Activated CD4-positive, alpha-beta T cell treated with anti-CD3 and anti-CD28 coated beads for 24 hours (primary cell): ENCODE measurements at regions not wholly inside any gene's neighbourhood (a gene's known extent, or its start where the extent isn't known, plus 50 kb on each side); places are given as distances from the start of the nearest gene placed in this dataset.
"Not testable (repeated sequence)": the region's sequence is repeated elsewhere in the genome, so short reads cannot be mapped to it uniquely, and the experiment has no call there.

Experiments used
- DNase-seq, 2 donors: peaks; one replicate each; pipeline ENCODE4 v3.0.0-alpha.2; 2020; ENCODE audit warnings: low read depth in 2 of 2

DNA sequence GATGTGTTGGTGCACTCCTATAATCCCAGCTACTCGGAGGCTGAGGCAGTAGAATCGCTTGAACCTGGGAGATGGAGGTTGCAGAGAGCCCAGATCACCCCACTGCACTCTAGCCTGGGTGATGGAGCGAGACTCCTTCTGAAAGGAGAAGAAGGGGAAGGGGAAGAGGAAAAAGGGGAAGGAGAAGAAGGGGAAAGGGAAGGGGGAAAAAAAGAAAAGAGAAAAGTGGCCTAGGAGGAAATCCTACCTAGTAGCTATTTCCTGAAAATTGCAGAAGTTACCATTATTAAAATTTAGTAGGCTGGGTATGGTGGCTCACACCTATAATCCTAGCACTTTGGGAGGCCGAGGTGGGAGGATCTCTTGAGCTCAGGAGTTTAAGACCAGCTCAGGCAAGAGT is 67.4 kb downstream of the ARRDC3 start:
- no peak for DNase-seq

DNA sequence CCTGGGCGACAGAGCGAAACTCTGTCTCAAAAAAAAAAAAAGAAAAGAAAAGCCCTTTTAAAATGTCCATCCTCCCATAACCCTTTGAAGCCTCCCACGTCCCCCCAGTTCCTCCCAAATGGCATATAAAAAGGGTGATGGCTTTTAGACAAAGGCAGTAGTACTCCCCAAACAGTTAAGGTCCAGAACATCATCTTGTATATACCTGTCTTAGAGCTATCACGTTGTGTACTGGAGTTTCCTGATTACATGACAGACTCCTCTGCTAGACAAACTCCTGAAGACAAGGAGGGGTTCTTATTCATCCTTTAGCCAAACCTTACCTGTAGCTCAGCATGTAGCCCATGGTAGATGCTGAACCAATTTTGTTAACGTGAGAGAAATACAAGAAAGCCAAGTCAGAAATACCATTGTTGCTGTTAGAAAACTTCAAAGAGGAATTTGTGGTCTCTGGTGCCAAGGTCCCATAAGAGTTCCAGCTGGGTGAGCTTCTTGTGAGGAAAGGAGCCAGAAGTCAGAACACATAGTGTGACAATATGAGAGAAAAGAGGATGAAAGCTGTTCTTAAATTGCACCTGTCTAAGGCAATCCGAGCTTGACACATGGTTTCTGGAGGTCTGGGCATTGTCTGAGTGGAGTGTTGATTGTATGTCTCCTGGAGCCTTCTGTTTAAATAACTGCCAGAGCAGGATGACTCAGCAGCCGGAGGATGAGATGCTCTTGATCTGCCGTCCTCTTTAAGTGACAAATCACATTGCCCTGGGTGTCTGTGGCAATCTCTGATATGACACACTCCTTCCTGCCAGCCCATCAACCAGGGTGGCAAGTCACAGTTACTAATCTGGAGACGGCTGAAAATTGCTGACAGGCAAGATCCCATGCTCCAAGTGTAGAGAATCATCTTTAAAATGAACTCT is 69.1 kb downstream of the ARRDC3 start:
- peak; percentile 62 to 74 for DNase-seq

DNA sequence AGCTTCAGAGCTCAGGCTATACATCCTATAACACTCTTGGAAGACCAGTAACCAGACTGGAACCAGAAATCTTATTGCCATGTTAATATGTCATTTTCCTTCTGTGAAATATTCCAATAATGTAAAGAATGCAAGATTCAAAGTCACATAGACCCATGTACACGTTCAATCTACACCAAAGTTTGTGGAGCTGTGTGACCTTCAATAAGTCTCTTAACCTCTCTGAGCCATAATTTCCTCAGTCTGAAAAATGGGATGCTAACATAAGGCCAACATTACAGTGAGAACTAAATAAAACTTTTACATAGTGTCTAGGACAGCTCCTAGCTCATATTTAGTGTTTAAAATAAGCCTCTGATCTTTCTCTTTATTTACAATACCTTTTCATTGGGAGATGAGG is 70.4 kb downstream of the ARRDC3 start:
- DNase-seq: no peak

DNA sequence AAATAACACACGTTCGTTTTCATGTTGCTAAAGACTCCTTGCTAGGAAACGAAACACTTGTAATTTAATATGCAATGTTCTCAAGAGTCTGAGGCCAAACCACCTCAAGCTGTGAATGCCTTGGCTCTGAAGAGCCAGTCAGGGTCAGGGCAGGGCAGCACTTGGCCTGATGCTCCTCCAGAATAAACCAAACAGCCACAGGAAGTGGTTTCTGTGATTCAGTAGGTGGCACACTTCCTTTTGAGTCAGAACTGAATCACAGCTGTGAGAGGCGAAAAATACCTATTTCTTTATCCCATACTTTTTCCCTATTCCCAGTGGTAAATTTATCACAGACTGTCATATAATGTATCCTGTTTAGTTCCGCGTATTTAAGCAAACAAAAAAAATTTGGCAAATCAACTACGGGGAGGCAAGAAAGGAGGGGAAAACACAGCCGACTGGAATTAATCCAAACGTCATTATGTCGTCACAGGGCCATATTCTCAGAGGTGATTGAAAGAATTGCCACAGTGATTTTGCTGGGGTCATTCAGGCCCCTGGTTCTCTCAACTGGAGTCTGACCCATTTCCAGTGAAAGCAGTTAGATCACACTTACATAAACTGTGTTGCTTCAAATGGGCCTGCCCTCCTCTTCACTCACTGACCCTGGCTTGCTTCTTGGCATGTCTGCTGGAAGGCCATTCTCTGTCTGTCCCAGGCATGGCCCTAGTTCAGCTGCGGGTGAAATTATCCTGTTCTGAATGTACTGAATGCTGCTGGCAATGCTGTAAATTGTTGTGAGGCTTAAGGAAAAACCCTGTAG is 71.2 kb downstream of the ARRDC3 start:
- DNase-seq: peak in 1 of 2 donors; percentile 38

DNA sequence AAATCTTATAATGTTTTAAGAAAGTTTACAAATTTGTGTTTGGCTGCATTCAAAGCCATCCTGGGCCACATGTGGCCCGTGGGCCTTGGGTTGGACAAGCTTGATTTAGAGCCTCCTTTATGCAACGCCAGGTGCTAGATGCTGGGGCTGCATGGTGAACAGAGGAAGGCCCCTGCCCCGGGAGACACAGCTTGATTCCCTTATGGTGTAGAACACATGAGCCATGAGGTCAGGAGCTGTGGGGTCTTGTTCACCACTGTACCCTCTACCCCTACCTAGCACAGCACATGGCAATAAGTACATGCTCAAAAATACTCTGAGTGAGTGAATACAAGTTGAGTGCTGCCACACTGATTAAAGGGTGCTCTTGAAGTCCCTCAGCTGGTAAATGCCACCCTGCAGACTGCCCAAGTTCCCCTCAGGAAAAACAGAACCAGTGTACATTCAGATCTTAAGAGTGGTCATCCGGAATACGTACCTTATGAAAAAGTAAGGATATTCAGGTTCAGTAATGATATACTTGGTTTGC is 71.9 kb downstream of the ARRDC3 start:
- no peak for DNase-seq

DNA sequence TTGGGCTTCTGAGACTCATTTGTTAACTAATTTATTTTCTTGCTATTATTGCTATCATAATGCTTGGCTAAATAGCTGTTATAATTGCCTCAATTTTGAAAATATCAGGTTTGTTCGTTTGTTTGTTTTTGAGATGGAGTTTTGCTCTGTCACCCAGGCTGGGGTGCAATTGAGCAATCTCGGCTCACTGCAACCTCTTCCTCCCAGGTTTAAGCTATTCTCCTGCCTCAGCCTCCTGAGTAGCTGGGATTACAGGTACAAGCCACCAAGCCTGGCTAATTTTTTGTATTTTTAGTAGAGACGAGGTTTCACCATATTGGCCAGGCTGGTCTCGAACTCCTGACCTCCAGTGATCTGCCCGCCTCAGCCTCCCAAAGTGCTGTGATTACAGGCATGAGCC is 75.0 kb downstream of the ARRDC3 start:
- not testable (repeated sequence) for DNase-seq

DNA sequence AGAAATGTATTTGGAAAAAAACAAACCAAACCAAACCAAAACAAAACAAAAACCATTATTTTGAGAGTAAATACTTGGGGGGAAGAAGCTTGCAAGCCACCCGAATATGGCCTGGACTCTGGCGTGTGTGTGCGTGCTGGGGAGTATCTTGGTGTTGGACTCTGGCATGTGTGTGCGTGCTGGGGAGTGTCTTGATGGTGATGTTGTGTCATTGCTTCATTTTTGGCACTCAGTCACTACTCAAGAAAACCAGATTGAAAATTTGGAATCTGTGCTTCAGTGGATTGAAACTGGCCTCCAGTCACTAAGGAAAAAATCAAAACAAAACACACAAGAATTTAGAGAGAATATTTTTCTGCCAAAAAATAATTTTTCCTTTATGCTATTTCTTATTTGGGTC is 76.1 kb downstream of the ARRDC3 start:
- DNase-seq: no peak

DNA sequence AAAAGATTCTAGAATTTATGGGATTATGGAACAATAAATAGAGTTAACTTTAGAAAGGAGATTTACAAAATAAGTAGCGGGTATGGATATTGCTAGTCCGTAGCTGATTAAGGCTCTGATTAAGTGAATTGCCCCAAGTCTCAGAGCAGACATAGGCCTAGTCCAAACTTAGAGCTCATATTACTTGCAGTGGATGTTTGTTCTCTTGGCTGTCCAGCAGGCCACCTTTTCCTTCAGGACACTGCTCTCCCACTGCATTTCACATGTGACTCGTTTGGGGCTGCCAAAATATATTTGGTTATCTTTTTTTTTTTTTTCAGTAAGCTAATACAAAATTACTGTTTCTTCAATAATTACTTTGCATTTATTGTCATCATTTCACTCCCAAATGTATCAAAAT is 76.6 kb downstream of the ARRDC3 start:
- no peak for DNase-seq

DNA sequence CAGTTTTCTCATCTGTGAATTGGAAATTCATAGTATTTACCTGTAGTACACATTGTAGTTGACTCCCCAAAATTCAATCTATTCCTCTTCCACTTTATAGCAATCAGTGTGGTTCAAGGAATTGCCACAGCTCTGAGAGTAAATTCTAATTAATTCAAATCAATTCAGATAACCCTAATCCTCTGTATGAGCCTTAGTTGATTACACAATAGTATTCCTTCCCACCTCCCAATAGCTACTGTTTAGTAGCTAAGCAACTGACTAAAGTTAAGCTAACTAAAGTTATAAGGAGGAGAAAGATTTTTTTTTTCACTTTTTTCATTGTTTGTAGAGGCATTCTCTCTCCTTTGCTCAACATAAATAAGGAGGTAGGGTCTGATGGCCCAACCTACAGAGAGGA is 77.5 kb downstream of the ARRDC3 start:
- DNase-seq: no peak

DNA sequence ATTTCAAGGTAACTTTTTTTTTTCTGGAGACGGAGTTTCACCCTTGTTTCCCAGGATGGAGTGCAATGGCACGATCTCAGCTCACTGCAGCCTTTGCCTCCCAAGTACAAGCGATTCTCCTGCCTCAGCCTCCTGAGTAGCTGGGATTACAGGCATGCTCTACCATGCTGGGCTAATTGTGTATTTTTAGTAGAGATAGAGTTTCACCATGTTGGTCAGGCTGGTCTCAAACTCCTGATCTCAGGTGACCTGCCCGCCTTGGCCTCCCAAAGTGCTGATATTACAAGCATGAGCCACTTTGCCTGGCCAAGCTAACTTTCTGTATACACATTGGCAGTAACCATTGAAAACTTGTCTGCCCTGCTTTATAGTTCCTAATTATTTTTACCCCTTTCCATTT is 79.1 kb downstream of the ARRDC3 start:
- DNase-seq: not testable (repeated sequence)

DNA sequence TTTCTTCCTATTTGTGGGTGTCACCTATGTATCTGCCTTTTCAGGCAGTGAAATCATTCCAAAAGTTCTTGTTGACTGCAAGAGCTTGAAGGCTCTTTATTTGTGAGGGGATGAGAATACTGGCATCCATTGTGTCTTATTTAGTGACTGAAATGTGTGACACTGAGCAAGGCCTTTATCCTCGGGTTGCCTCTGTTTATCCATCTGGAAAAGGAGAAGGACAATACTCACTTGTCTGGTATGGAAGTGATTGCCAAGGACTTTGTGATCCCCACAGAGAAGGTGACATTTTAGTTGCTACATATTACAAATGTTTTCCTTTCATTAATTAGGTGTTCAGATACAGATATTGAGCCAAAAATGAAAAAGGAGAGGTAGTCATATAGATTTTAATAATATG is 80.2 kb downstream of the ARRDC3 start:
- no peak for DNase-seq

DNA sequence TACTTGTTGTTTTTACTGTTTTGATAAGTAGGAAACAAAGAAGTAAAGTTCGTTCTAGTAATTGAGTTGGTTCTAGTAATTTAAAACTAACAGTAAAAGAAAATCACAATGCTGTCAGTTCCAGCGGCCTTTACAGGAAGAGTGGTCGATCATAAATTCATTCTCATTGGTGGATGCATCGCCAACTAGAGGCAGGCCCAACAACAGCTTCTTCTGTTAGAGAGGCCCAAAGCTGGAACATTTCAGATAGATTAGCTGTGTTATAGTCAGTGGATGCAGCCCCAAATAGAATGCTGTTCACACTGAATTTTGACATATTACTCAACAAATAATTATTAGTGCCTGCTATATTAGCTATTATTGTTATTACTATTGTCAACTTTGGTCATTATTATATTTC is 80.8 kb downstream of the ARRDC3 start:
- no peak for DNase-seq

DNA sequence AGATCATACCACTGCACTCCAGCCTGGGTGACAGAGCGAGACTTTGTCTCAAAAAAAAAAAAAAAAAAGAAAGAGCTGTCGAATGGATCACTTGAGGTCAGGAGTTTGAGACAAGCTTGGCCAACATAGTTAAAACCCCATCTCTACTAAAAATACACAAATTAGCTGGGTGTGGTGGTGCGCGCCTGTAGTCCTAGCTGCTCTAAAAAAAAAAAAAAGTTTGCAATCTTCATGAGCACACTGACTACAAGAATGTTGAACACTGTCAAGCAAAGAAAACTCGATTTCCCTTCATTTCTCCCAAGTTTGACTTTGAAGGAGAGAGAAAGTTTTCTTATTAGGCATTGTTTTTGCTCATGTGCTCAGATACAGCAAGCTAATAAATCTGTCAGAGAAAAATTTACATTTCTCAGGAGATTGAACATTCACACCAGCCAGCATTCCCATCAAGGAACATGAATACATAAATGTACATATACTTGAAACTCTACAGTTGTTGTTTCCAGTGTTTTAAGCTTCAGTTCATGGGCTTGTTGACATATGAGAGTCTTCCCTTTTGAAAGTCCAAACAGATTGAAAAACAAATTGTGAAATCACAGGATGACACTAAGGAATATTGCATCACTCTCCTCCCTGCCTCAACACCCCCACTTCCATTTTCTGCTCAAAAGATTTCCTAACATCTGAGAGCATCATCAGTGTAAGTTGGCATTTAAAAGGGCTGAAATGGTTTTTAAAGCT is 81.8 kb downstream of the ARRDC3 start:
- no peak for DNase-seq

DNA sequence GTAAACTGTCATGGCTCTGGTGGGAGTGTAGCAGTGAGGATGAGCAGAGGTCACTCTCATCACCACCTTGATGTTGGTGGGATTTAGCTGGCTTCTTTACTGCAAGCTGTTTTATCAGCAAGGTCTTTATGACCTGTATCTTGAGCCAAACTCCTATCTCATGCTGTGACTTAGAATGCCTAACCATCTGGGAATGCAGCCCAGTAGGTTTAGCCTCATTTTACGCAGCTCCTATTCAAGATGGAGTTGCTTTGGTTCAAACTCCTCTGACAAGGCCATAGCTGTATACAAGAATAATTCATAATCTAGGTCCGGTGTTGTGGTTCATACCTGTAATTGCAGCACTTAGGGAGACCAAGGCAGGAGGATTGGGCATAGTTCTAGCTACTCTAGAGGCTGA is 85.1 kb downstream of the ARRDC3 start:
- no peak for DNase-seq

DNA sequence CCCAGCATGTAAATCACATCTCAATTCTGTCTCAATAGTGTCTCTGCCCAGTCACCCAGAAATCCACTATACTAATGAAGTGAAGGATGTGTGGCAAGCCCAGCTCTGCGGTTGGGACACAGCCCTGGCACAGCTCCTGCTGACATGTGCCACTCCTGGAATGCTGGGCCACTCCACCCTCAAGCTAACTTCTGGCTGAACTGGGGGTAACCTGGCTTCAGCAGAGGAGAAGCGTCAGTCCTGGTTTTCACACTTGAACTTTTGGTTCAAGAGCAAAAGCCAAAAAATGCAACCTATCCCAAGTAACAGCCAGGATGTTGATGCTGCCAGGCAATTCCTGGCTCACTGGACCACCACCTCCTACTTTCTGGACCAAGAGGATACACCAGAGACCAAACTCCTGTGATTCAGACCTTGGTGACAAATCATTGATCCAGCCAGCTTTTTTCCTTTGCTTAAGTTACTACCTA is 86.4 kb downstream of the ARRDC3 start:
- DNase-seq: no peak

DNA sequence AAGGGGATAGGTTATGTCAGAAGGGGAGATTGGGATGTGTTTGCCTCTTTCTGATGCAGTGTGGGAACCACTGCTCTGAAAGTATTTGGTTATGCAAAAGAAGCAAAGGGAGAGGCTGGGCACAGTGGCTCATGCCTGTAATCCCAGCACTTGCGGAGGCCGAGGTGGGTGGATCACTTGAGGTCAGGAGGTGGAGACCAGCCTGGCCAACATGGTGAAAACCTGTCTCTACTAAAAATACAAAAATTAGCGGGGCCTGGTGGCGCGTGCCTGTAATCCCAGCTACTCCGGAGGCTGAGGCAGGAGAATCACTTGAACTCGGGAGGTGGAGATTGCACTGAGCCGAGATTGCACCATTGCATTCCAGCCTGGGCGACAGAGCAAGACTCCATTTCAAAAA is 87.0 kb downstream of the ARRDC3 start:
- DNase-seq: not testable (repeated sequence)

DNA sequence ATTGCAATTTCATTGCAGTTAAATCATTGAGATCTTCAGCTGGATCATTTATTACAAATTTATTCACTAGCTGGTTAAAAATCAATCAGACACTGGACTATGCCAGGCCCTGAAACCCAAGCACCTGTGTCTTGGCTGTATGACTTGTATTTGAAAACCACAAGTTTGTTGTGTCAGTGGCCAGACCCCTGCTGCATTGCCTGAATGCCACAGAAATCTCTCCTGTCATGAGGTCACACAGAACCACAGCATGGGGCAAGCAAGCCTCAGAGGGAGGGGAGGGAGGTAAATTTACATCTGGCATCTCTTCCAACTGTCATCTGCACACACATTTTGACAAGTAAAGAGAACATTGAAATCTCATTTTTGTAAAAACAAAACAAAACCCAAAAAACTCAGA is 90.0 kb downstream of the ARRDC3 start:
- DNase-seq: no peak

DNA sequence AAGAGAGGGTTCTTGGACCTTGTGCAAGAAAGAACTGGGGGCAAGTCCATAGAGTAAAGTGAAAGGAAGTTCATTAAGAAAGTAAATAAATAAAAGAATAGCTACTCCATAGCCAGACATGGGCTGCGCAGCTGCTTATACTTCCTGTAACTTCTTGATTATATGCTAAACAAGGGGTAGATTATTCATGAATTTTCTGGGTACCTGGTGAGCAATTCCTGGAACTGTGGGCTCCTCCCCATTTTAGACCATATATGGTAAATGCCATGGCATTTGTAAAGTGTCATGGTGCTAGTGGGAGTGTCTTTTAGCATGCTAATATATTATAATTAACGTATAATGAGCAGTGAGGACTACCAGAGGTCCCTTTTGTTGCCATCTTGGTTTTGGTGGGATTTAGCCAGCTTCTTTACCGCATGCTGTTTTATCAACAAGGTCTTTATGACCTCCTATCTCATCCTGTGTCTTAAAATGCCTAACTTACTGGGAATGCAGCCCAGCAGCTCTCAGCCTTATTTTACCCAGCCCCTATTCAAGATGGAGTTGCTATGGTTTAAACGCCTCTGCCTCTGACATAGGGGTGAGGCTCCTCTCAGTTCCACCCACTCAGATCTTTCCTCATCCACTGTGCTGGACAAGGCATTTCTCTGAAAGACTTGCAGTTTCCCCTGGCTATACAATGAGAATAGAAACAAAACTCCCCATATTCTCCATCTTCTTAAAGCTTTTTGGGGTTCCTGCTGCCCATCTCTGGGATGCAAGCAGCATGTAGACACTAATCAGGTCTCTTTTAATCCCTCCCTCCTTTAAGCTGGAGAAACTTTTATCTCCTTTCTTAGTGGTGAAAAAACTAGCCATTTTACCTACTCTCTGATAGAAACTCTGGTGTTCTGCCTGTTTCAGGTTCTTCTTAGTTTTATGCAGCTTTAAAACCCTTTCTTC is 91.2 kb downstream of the ARRDC3 start:
- no peak for DNase-seq

DNA sequence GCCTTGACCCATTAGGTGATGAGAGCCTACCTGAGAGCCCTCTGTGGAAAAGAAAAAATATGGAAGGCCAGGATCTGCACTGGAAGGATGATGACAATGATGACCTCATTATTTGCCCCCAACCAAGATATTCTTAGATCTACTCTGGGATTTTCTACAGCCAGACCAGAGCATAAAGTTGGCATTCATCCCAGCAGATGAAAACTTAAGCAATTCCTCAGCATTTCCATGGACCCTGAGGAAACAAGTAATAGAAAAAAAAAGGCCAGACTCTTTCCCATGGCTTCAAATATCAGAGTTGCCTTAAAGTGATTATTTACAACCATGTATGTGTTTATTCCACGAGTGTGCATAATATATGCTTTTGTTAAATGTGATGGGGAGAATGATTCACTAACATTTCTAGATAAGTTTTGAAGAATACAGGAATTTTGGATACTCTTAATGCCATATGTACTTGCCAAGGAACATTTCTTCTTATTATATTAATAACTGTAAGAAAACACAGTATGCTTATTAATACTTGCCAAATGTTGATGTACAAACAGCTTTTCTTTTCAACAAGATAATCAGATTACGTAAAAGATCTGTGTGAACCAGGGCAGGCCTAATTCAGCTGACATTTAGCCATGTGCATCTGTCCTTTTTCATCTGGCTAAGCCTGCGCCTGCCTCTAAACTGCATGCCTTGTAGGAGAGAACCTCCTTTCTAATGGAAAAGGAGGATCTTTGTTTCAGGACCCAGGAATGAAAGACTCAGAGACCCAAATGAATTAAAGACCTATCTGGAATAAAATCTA is 94.8 kb downstream of the ARRDC3 start:
- DNase-seq: no peak

DNA sequence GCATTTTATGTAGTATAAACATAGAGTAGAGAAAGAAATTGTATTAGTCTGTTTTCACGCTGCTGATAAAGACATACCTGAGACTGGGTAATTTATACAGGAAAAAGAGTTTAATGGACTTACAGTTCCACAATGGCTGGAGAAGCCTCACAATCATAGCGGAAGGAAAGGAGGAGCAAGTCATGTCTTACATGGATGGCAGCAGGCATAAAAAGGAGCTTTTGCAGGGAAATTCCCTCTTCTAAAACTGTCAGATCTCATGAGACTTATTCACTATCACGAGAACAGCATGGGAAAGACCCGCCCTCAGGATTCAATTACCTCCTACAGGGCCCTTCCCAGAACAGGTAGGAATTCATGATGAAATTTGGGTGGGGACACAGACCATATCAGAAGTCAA is 98.1 kb downstream of the ARRDC3 start:
- DNase-seq: not testable (repeated sequence)
